Lung (tissue), 11 donors: ENCODE measurements at regions not wholly inside any gene's neighbourhood (a gene's known extent, or its start where the extent isn't known, plus 50 kb on each side); places are given as distances from the start of the nearest gene placed in this dataset.

Source experiments
- ATAC-seq: fragments of 200-7000 bp; cut with Tn5 transposase; one replicate; pipeline ENCODE4 v1.9.1; 2020; ENCODE audit warnings: moderate number of reproducible peaks; ENCODE audit not compliant: insufficient read depth, low FRiP score
- DNase-seq, 3 donors: peaks; one replicate each; pipeline ENCODE4 v3.0.0-alpha.2; 2013 to 2017
- H3K27ac ChIP-seq, 2 donors: one replicate each; pipeline ENCODE4 v1.5.1; 2013; ENCODE audit warnings: mild to moderate bottlenecking in 2 of 2, moderate library complexity in 2 of 2, control low read depth in 1 of 2, inconsistent platforms in 1 of 2, low read depth in 1 of 2, low read length in 1 of 2
- H3K27me3 ChIP-seq, 3 donors: one replicate each; pipeline ENCODE4 v1.5.1; 2013; ENCODE audit warnings: low read length in 2 of 3; ENCODE audit not compliant: control insufficient read depth in 3 of 3, insufficient read depth in 3 of 3
- H3K36me3 ChIP-seq, 4 donors: one replicate each; pipeline ENCODE4 v1.5.1; 2013; ENCODE audit warnings: low read length in 4 of 4, mild to moderate bottlenecking in 1 of 4, moderate library complexity in 1 of 4; ENCODE audit not compliant: control insufficient read depth in 4 of 4, insufficient read depth in 4 of 4
- H3K4me1 ChIP-seq, 5 donors: one replicate each; pipeline ENCODE4 v1.5.1; 2013; ENCODE audit warnings: low read length in 5 of 5, mild to moderate bottlenecking in 2 of 5, moderate library complexity in 1 of 5; ENCODE audit not compliant: control insufficient read depth in 5 of 5, insufficient read depth in 5 of 5
- H3K4me3 ChIP-seq: one replicate; pipeline ENCODE4 v1.5.1; 2013; ENCODE audit warnings: mild to moderate bottlenecking, control low read depth, moderate library complexity
- H3K9ac ChIP-seq, 2 donors: one replicate each; pipeline ENCODE4 v1.5.1; 2013; ENCODE audit warnings: low read length in 2 of 2, control low read depth in 1 of 2; ENCODE audit not compliant: insufficient read depth in 1 of 2
- H3K9me3 ChIP-seq, 4 donors: one replicate each; pipeline ENCODE4 v1.5.1; 2013; ENCODE audit warnings: low read length in 3 of 4, mild to moderate bottlenecking in 1 of 4, moderate library complexity in 1 of 4; ENCODE audit not compliant: control insufficient read depth in 4 of 4, insufficient read depth in 3 of 4
- WGBS, 2 donors: extraction: QIAGEN DNeasy Blood & Tissue Kit; methylation state at CpG; one replicate each; pipeline ENCODE4 v1.1.7; 2013; 5-methylcytosine and 5-hydroxymethylcytosine counted together
- TF ChIP-seq, protein P1 (sequence below): IDR thresholded peaks from 2 replicates; pipeline ENCODE4 v1.5.1; 2012; ENCODE audit warnings: mild to moderate bottlenecking; ENCODE audit errors: control extremely low read depth, extremely low read depth
- donor health status: control.
- donor health status: control.
- donor health status: Bipolar disorder and iron deficiency.
- donor health status: healthy.
- donor health status: DM: yes; HTN: yes; CAD: no.

DNA sequence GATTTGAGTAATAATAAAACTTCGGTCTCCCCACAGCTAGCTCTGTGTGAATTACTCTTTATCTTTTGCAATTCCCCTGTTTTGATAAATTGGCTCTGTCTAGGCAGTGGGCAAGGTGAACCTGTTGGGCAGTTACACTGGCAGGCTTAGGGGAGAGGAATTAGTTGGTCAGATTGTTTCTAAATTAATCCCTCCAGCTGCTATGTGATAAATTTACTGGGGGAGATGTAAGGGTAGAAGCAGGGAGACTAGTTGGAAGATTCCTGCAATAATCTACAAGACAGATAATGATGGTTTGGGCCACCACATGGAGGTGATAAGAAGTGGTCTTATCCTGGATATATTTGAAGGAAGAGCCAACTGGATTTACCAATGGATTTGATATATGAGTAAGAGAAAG lies 118.5 kb upstream of the TACR1 start:
- Histone ChIP-seq H3K9ac (no peak overlapping the region), H3K36me3 (no peaks in the 10 kb centered on the region), H3K9me3 (no peaks in the 10 kb centered on the region), H3K4me1 (peaks cover 0 to 12% (median 0%) of the 10 kb centered on the region in 5 donors), H3K27me3 (no peaks in the 10 kb centered on the region), H3K27ac (no peak overlapping the region), H3K4me3 (no peak overlapping the region)
- 90 to 93% methylated on average over 1 of the region's 1 CpG for WGBS, 2 donors
- ATAC-seq (no peak), DNase-seq (no peak)
- TF ChIP-seq, protein P1, sequence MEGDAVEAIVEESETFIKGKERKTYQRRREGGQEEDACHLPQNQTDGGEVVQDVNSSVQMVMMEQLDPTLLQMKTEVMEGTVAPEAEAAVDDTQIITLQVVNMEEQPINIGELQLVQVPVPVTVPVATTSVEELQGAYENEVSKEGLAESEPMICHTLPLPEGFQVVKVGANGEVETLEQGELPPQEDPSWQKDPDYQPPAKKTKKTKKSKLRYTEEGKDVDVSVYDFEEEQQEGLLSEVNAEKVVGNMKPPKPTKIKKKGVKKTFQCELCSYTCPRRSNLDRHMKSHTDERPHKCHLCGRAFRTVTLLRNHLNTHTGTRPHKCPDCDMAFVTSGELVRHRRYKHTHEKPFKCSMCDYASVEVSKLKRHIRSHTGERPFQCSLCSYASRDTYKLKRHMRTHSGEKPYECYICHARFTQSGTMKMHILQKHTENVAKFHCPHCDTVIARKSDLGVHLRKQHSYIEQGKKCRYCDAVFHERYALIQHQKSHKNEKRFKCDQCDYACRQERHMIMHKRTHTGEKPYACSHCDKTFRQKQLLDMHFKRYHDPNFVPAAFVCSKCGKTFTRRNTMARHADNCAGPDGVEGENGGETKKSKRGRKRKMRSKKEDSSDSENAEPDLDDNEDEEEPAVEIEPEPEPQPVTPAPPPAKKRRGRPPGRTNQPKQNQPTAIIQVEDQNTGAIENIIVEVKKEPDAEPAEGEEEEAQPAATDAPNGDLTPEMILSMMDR: no peak

DNA sequence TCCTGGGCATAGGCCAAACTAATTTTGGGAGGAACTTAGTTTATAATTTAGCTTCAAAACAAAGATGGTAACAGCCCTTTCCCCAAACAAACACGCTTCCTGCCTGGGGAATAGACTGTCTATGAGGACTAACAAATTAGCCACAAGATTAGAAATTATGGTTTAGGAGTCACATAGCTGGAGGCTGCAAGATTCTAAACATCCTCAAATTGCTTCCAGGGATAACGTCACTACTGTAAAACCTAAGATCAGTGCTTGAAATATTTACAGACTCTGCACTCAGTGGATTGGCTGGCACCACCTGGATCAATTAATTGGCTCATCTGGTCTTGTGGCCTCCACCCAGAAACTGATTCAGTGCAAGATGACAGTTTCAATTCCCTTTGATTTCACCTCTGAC lies 118.0 kb upstream of the TACR1 start:
- peaks cover 0 to 12% (median 0%) of the 10 kb centered on the region in 5 donors for H3K4me1 ChIP-seq
- H3K27ac ChIP-seq: no peak overlapping the region
- H3K9me3 ChIP-seq: no peaks in the 10 kb centered on the region
- no peak for ATAC-seq
- WGBS, 2 donors: 67 to 74% methylated on average over 2 of the region's 2 CpGs
- no peak for DNase-seq
- no peak overlapping the region for H3K4me3 ChIP-seq
- no peaks in the 10 kb centered on the region for H3K36me3 ChIP-seq
- no peak overlapping the region for H3K9ac ChIP-seq
- no peaks in the 10 kb centered on the region for H3K27me3 ChIP-seq
- TF ChIP-seq, protein P1: no peak

DNA sequence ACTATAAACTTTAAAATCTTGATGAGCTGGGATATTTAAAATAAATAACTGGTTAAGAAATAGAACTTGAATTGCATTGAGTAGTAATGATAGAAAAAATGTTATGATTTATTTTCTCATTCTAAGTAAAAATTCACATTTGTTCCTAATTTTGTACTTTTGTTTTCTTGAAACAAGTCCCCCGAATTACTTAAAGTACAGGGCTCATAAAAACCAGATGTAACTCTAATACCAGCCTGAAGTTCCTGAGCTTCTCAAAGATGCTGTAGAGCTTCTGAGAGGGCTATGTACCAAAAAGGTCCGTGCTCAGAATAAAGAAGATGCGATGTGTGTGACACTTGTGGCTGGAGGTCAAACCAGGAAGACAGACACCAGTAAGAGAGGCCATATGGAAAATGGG lies 116.1 kb upstream of the TACR1 start:
- no peak for ATAC-seq
- Histone ChIP-seq H3K4me3 (no peak overlapping the region), H3K27ac (no peak overlapping the region), H3K9ac (no peak overlapping the region), H3K4me1 (no peaks in the 10 kb centered on the region), H3K9me3 (no peaks in the 10 kb centered on the region), H3K36me3 (no peaks in the 10 kb centered on the region), H3K27me3 (no peaks in the 10 kb centered on the region)
- TF ChIP-seq, protein P1: no peak
- 68 to 87% methylated on average over 3 of the region's 3 CpGs for WGBS, 2 donors
- DNase-seq: no peak

DNA sequence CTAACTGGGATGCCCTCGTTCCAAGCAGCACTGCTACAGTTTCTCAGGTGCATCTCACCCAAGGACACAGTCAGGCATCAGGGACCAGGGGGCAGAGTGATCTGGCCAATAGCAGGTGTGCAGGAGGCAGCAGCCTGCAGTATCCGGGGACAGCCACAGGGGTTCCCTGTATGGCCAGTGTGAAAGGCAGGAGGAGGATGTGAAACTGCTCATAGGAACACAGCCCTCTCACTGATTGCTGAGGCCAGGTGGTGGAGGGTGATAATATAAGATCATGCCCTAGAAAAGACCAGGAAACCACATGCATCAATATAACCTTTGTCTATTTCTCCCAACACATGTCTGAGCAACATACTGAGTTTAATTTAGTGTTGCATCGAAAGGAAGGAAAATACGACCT lies 112.7 kb upstream of the TACR1 start:
- Histone ChIP-seq H3K4me3 (no peak overlapping the region), H3K9me3 (no peaks in the 10 kb centered on the region), H3K27ac (no peak overlapping the region), H3K27me3 (no peaks in the 10 kb centered on the region), H3K4me1 (no peaks in the 10 kb centered on the region), H3K36me3 (no peaks in the 10 kb centered on the region), H3K9ac (no peak overlapping the region)
- DNase-seq: no peak
- 52 to 61% methylated on average over 4 of the region's 4 CpGs for WGBS, 2 donors
- ATAC-seq: no peak
- TF ChIP-seq, protein P1: no peak
